ENCODE measurements at regions not wholly inside any gene's neighbourhood (a gene's known extent, or its start where the extent isn't known, plus 50 kb on each side); places are given as distances from the start of the nearest gene placed in this dataset.
A peak's percentile ranks its signal among the peaks of the same experiment; 100 is the strongest.

DNA sequence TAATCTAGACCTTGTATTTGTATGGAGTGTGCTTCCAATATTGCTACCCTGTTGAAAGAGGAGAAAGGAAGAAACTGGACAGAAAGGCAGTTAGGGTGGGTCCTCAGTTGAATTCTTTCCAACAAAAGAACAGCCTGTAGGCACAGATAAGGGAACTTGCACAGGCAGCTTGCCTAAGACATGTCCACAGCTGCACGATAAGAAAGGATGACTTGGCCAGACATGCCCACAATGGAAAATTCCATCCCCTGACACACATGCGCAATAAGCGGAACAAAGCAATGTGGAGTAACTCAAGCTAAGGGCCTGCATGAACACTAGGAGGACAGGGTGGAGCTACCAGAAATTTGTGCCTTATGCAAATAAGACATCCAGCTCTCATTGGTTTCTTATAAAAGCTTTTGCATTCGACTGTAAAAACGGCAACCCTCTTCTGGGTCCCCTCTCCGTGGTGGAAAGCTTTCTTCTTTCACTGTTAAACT is 1084.7 kb upstream of the NXPH2 start (continued):
- TF ChIP-seq, protein P1, sequence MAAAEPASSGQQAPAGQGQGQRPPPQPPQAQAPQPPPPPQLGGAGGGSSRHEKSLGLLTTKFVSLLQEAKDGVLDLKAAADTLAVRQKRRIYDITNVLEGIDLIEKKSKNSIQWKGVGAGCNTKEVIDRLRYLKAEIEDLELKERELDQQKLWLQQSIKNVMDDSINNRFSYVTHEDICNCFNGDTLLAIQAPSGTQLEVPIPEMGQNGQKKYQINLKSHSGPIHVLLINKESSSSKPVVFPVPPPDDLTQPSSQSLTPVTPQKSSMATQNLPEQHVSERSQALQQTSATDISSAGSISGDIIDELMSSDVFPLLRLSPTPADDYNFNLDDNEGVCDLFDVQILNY (CRISPR knock-in tag; IDR thresholded peaks at IDR 0.05), result no peak
- TF ChIP-seq NFE2 (IDR thresholded peaks at IDR 0.05; ENCODE audit: low read depth), result peak; percentile 44; the same call in 1 of the 2 replicates
- no peak for TF ChIP-seq RFX7 (CRISPR knock-in tag; IDR thresholded peaks at IDR 0.05)
- TF ChIP-seq ZNF75A (CRISPR knock-in tag; IDR thresholded peaks at IDR 0.05), result no peak
- peak; percentile 73; the same call in 1 of the 2 replicates for TF ChIP-seq LCOR (CRISPR knock-in tag; IDR thresholded peaks at IDR 0.05)
- TF ChIP-seq, protein P2, sequence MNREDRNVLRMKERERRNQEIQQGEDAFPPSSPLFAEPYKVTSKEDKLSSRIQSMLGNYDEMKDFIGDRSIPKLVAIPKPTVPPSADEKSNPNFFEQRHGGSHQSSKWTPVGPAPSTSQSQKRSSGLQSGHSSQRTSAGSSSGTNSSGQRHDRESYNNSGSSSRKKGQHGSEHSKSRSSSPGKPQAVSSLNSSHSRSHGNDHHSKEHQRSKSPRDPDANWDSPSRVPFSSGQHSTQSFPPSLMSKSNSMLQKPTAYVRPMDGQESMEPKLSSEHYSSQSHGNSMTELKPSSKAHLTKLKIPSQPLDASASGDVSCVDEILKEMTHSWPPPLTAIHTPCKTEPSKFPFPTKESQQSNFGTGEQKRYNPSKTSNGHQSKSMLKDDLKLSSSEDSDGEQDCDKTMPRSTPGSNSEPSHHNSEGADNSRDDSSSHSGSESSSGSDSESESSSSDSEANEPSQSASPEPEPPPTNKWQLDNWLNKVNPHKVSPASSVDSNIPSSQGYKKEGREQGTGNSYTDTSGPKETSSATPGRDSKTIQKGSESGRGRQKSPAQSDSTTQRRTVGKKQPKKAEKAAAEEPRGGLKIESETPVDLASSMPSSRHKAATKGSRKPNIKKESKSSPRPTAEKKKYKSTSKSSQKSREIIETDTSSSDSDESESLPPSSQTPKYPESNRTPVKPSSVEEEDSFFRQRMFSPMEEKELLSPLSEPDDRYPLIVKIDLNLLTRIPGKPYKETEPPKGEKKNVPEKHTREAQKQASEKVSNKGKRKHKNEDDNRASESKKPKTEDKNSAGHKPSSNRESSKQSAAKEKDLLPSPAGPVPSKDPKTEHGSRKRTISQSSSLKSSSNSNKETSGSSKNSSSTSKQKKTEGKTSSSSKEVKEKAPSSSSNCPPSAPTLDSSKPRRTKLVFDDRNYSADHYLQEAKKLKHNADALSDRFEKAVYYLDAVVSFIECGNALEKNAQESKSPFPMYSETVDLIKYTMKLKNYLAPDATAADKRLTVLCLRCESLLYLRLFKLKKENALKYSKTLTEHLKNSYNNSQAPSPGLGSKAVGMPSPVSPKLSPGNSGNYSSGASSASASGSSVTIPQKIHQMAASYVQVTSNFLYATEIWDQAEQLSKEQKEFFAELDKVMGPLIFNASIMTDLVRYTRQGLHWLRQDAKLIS (CRISPR knock-in tag; IDR thresholded peaks at IDR 0.05), result no peak
- TF ChIP-seq HMGN3 (IDR thresholded peaks at IDR 0.05; ENCODE audit: borderline replicate concordance, extremely low read depth, insufficient read length, low read depth, low read length), result no peak
- TF ChIP-seq, protein P3, sequence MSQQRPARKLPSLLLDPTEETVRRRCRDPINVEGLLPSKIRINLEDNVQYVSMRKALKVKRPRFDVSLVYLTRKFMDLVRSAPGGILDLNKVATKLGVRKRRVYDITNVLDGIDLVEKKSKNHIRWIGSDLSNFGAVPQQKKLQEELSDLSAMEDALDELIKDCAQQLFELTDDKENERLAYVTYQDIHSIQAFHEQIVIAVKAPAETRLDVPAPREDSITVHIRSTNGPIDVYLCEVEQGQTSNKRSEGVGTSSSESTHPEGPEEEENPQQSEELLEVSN (IDR thresholded peaks at IDR 0.05; ENCODE audit: borderline replicate concordance in 1 of 2, extremely low read depth in 1 of 2, insufficient read depth in 1 of 2, insufficient read length in 1 of 2, low read depth in 1 of 2, low read length in 1 of 2, poor library complexity in 1 of 2, severe bottlenecking in 1 of 2), result no peak
- 0 out of 2 replicates have a peak, but pooled peaks have one; percentile 19 for TF ChIP-seq PHTF2 (CRISPR knock-in tag; IDR thresholded peaks at IDR 0.05)
- TF ChIP-seq LEF1 (IDR thresholded peaks at IDR 0.05), result no peak
- TF ChIP-seq, protein P4, sequence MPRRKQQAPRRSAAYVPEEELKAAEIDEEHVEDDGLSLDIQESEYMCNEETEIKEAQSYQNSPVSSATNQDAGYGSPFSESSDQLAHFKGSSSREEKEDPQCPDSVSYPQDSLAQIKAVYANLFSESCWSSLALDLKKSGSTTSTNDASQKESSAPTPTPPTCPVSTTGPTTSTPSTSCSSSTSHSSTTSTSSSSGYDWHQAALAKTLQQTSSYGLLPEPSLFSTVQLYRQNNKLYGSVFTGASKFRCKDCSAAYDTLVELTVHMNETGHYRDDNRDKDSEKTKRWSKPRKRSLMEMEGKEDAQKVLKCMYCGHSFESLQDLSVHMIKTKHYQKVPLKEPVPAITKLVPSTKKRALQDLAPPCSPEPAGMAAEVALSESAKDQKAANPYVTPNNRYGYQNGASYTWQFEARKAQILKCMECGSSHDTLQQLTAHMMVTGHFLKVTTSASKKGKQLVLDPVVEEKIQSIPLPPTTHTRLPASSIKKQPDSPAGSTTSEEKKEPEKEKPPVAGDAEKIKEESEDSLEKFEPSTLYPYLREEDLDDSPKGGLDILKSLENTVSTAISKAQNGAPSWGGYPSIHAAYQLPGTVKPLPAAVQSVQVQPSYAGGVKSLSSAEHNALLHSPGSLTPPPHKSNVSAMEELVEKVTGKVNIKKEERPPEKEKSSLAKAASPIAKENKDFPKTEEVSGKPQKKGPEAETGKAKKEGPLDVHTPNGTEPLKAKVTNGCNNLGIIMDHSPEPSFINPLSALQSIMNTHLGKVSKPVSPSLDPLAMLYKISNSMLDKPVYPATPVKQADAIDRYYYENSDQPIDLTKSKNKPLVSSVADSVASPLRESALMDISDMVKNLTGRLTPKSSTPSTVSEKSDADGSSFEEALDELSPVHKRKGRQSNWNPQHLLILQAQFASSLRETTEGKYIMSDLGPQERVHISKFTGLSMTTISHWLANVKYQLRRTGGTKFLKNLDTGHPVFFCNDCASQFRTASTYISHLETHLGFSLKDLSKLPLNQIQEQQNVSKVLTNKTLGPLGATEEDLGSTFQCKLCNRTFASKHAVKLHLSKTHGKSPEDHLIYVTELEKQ (CRISPR knock-in tag; IDR thresholded peaks at IDR 0.05), result no peak
- TF ChIP-seq, protein P5, sequence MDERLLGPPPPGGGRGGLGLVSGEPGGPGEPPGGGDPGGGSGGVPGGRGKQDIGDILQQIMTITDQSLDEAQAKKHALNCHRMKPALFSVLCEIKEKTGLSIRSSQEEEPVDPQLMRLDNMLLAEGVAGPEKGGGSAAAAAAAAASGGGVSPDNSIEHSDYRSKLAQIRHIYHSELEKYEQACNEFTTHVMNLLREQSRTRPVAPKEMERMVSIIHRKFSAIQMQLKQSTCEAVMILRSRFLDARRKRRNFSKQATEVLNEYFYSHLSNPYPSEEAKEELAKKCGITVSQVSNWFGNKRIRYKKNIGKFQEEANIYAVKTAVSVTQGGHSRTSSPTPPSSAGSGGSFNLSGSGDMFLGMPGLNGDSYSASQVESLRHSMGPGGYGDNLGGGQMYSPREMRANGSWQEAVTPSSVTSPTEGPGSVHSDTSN (CRISPR knock-in tag; IDR thresholded peaks at IDR 0.05; ENCODE audit: low read depth), result no peak
- TF ChIP-seq, protein P5 (tag; conservative IDR thresholded peaks at IDR 0.05; ENCODE audit: low read depth), result no peak
- TF ChIP-seq RFX5 (IDR thresholded peaks at IDR 0.05; ENCODE audit: low read depth, low read length), result no peak
- TF ChIP-seq CBX8 (IDR thresholded peaks at IDR 0.05; ENCODE audit: borderline replicate concordance, extremely low read depth, low read depth, low read length, poor library complexity, severe bottlenecking), result no peak
